Activated T-helper 17 cell treated with anti-CD3 and anti-CD28 coated beads, Interleukin-2, amount 50 U/mL, for 72 hours (primary cell): ENCODE measurements at regions not wholly inside any gene's neighbourhood (a gene's known extent, or its start where the extent isn't known, plus 50 kb on each side); places are given as distances from the start of the nearest gene placed in this dataset.

Experiments used
- ATAC-seq: fragments of 150-1000 bp; cut with Tn5 transposase; replicated peaks from 2 replicates; pipeline ENCODE4 v1.10.0; 2021; ENCODE audit warnings: mild to moderate bottlenecking, moderate library complexity
- H3K27ac Mint-ChIP-seq: one replicate; pipeline ENCODE4 v1.8.0; 2022; ENCODE audit warnings: mixed read lengths
- H3K27me3 Mint-ChIP-seq: one replicate; pipeline ENCODE4 v1.8.0; 2022; ENCODE audit warnings: mixed read lengths
- H3K36me3 Mint-ChIP-seq: one replicate; pipeline ENCODE4 v1.8.0; 2022; ENCODE audit warnings: low read depth, mild to moderate bottlenecking, mixed read lengths
- H3K4me1 Mint-ChIP-seq: one replicate; pipeline ENCODE4 v1.8.0; 2022; ENCODE audit warnings: mixed read lengths
- H3K4me3 Mint-ChIP-seq: one replicate; pipeline ENCODE4 v1.8.0; 2022; ENCODE audit warnings: mild to moderate bottlenecking, mixed read lengths
- H3K9me3 Mint-ChIP-seq: one replicate; pipeline ENCODE4 v1.8.0; 2022; ENCODE audit warnings: mixed read lengths

DNA sequence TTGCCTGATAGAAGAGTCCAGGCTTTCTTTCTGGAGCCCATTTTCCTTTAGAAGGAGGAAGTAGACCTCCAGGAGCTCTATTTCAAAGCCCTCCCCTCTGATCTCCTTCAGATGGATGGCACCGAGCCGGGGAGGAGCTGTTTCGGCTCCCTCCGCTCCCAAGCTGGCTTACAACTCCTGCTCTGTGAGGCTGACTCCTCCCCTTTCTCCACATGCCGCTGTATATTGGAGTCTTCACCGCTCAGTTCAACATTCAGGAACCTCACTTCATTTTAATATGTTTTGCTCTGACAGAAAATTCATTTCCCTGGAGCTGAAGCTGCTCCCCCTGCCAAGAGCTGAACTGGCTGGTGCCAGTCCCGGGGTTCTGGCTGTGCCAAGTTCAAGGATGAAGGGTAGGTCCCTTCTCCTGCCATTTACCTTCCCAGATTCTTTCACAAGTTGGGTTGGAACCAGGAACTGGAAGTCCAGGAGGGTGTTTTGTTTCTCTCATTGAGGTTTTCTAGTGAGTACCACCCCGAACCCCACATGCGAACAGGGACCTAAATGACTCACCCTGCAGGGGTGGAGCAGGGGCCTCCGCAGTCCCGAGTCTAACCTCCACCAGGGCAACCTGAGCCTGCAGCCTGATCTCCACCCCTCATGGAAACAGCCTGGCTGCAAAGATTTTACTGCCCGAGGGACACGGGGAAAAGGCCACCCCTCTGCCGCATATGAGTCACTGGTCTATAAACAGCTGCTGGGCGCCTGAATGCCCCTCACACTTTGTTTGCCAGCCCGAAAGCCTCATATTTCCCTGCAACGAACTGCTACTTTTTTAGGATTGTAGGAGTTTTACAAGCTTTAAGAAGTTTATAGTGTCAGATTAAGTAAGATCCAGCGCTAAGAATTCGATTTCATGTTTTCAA is 68.6 kb upstream of the FOXA2 start:
- no peak overlapping the region for H3K4me3 Mint-ChIP-seq
- ATAC-seq: no peak
- no peaks in the 10 kb centered on the region for H3K9me3 Mint-ChIP-seq

DNA sequence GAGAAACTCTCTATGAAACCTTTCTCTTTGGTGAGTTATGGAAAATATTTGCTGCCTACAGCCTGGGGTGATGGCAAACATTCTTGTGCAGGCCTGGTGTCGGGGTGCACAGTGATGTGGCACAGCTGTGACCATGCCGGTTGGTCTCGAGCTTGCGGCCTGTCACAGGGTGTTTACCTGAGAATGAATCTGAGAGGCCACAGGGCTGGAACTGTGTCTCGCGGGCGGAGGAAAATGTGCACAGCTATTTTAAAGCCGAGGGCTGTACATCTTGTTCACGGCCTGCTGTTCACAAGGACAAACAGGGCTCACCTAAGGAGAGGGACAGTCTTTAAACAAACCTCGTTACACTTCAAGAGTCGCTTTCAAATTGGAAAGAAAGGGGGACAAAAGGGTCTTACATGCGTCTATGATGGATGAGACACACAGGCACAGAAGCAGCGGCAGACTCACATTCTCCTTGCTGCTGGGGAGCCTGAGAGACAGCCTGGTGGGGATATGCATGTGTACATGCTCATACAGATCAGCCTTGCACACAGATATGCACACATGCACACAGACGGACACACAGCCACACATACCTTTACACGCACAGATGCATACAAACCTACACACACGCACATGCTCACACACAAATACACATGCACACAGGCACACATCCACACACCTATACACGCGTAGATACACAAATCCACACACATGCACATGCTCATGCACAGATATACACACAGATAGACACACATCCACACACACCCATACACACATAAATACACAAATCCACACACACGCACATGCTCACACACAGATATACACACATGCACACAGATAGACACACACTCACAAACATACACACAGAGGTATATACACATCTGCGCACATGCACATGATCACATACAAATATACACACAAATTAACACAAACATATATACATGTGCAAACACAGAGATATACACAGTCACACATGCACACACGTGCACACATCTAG is 69.6 kb upstream of the FOXA2 start:
- Mint-ChIP-seq H3K9me3 (no peaks in the 10 kb centered on the region), H3K27me3 (no peaks in the 10 kb centered on the region), H3K27ac (no peak overlapping the region), H3K36me3 (no peaks in the 10 kb centered on the region), H3K4me1 (no peaks in the 10 kb centered on the region), H3K4me3 (no peak overlapping the region)
- ATAC-seq: no peak

More for the DNA sequence above, 68.6 kb upstream of the FOXA2 start:
- no peak overlapping the region for H3K27ac Mint-ChIP-seq
- H3K4me1 Mint-ChIP-seq: no peaks in the 10 kb centered on the region
- no peaks in the 10 kb centered on the region for H3K27me3 Mint-ChIP-seq
- no peaks in the 10 kb centered on the region for H3K36me3 Mint-ChIP-seq

DNA sequence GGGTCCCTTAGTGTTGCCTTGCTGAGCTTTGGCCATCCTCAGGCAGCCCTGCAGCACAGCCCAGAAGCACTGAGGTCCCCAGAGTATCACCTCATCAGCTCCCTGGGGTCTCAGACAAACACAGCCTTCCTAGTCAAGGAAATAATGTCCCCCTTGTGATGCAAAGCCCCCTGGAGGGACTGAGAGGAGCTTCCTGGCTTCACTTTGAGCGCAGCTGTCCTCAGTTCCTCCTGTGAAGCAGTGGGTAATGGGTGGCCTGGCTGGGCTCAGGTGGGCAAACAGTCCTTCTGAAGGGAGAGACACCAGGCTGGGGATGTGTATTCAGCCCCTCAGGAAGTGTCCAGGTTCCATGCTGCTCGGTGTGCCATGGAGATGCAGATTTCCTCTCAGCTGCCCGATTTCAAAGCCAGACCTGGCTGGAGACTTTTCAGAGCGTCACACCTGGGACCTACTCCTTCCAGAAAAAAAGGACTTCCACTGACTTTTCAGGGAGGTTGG is 79.2 kb upstream of the FOXA2 start:
- H3K9me3 Mint-ChIP-seq: peaks cover 8% of the 10 kb centered on the region
- H3K27ac Mint-ChIP-seq: no peak overlapping the region
- ATAC-seq: no peak
- no peak overlapping the region for H3K4me3 Mint-ChIP-seq
- peaks cover 13% of the 10 kb centered on the region for H3K27me3 Mint-ChIP-seq
- no peaks in the 10 kb centered on the region for H3K4me1 Mint-ChIP-seq
- no peaks in the 10 kb centered on the region for H3K36me3 Mint-ChIP-seq

DNA sequence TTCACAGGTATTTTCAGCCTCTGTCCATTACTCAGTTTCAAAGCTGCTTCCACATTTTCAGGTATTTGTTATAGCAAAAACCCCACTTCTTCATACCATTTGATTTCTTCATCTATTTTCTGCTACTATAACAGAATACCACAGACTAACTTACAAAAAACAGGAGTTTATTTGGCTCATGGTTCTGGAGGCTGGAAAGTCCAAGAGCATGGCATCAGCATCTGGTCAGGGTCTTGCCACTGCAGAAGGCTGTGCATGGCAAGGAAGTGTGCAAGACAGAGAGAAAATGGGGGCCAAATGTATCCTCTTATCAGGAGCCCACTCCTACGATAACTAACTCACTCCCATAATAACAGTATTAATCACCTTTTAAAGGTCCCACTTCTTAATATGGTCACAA is 82.8 kb upstream of the FOXA2 start:
- no peaks in the 10 kb centered on the region for H3K4me1 Mint-ChIP-seq
- no peak for ATAC-seq
- H3K9me3 Mint-ChIP-seq: peaks cover 12% of the 10 kb centered on the region

DNA sequence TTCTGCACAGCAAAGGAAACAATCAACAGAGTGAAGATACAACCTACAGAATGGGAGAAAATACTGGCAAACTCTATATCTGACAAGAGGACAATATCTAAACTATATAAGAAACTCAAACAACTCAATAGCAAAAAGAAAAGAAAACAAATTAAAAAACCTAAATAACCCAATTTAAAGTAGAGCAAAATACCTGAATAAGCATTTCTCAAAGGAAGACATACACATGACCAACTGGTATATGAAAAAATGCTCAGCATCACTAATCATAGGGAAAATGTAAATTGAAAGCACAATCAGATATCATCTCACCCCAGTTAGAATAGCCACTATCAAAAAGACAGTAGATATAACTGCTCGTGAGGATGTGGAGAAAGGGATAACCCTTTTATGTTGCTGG is 87.8 kb upstream of the FOXA2 start:
- Mint-ChIP-seq H3K36me3 (no peaks in the 10 kb centered on the region), H3K9me3 (peaks cover 10% of the 10 kb centered on the region), H3K27me3 (peaks cover 14% of the 10 kb centered on the region), H3K27ac (no peak overlapping the region), H3K4me3 (no peak overlapping the region), H3K4me1 (no peaks in the 10 kb centered on the region)
- no peak for ATAC-seq

More for the DNA sequence above, 82.8 kb upstream of the FOXA2 start:
- H3K27me3 Mint-ChIP-seq: peaks cover 19% of the 10 kb centered on the region
- no peaks in the 10 kb centered on the region for H3K36me3 Mint-ChIP-seq
- no peak overlapping the region for H3K4me3 Mint-ChIP-seq
- H3K27ac Mint-ChIP-seq: no peak overlapping the region

DNA sequence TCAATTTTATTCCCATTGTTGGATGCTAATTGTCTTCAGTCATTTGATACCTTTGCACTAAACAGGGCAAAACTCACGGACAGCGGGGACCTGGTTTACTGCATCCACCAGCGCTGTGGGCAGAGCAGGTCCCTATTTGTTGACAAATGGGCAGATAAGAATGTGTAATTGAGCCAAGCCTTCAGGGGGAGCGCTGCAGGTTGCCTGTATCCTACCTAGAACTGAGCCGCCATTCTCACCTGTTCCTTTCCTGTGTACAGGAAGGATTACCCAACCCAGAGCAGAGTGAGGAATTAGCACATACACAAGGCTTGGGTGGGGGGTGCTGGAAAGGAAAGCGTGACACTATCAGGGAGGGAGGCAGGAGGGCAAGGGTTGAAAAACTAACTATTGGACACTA is 89.1 kb upstream of the FOXA2 start:
- ATAC-seq: no peak
- Mint-ChIP-seq H3K4me1 (no peaks in the 10 kb centered on the region), H3K27me3 (peaks cover 7% of the 10 kb centered on the region), H3K27ac (no peak overlapping the region), H3K36me3 (no peaks in the 10 kb centered on the region), H3K9me3 (peaks cover 4% of the 10 kb centered on the region), H3K4me3 (no peak overlapping the region)

DNA sequence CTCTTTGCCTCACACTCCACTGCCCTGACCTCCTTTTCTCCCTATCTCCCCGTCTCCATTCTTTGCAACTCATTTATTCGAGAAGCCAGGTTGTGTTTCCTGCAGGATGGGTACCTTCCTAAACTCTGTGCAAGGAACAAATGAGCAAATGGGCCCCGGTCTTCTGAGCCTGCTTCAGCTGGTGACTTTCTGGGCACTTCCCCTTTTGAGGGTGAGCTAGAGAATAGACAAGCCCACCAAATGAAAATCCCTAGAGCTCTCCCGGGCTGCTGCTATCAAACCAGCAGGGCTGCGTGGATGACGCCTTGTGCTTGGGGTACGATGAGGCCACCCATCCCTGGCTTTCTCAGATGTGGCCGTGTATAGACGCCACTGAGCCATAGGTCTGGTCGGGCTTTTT is 91.0 kb upstream of the FOXA2 start:
- peaks cover 4% of the 10 kb centered on the region for H3K27me3 Mint-ChIP-seq
- no peaks in the 10 kb centered on the region for H3K9me3 Mint-ChIP-seq
- H3K36me3 Mint-ChIP-seq: no peaks in the 10 kb centered on the region
- no peaks in the 10 kb centered on the region for H3K4me1 Mint-ChIP-seq
- ATAC-seq: no peak
- no peak overlapping the region for H3K4me3 Mint-ChIP-seq
- no peak overlapping the region for H3K27ac Mint-ChIP-seq

DNA sequence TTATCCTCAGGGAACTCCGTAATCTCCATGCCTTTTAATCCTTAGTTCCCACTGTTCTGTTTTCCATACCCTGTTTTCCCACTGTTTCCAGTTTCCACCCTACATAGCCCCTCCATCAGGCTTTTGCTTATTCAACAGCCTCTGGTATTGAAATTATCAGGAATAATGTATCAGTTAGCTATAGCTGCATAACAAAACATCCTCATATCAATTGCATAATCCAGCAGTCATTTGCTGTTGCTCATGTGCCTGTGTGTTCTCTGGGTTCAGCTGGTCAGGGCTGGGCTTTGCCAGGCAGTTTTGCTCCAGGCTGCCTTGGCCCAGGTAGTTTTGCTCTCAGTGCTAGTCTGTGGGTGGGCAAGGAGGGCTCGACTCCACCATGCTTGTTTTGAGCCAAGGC is 94.3 kb upstream of the FOXA2 start:
- Mint-ChIP-seq H3K9me3 (no peaks in the 10 kb centered on the region), H3K4me3 (no peak overlapping the region), H3K27me3 (no peaks in the 10 kb centered on the region), H3K4me1 (no peaks in the 10 kb centered on the region), H3K27ac (no peak overlapping the region), H3K36me3 (no peaks in the 10 kb centered on the region)
- no peak for ATAC-seq

DNA sequence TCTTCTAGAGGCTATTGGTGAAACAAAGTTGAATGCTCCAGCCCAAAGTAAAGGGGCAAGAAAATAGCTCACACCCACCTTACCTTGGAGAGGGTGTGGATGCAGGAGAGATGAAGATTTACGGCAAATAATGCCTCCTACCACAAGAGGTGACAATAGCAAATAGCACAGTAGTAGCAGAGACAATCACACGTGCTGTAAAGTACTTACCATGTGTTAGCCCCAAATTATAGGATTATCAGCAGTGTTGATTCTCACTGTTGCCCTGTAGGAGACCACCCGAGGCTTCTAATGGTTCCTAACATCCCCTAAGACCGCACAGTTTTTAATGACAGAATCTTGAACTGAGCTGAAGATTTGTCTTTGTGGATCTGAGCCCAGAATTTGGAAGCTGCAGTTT is 94.8 kb upstream of the FOXA2 start:
- no peaks in the 10 kb centered on the region for H3K9me3 Mint-ChIP-seq
- no peaks in the 10 kb centered on the region for H3K36me3 Mint-ChIP-seq
- H3K27ac Mint-ChIP-seq: no peak overlapping the region
- no peak overlapping the region for H3K4me3 Mint-ChIP-seq
- ATAC-seq: no peak
- H3K27me3 Mint-ChIP-seq: no peaks in the 10 kb centered on the region
- no peaks in the 10 kb centered on the region for H3K4me1 Mint-ChIP-seq

DNA sequence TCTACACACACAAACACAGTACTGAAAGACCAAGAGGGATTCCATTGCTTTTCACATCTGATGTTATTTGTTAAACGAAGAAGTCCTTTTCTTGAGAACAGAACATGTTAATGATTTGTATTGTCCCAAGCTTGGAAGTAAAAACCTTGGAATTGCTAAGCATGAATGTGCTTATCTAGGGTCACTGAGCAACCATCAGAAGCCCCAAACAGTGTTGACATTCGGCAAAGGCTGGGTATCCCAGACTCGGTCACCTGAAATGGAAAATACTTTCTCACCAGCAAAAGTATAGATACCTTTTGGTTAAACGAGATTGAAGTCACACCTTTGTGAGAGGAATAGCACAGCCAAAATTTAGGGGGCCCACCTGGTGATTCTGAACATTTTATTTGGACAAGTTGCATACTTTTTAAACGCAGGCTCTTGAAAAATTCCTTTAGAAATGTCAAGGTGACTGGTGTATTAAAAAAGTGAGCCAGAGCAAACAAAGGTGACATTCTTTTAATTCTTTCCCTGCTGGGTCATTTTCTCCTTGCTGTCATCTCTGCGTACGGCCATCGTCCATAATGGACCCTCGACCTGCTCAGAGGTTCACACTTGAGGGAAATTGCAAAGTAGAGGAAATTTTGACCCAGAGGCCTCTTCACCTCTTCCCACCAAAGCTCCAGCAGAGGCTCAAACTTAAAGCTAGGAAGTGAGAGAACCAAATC is 95.8 kb upstream of the FOXA2 start:
- no peak overlapping the region for H3K27ac Mint-ChIP-seq
- no peak overlapping the region for H3K4me3 Mint-ChIP-seq
- ATAC-seq: no peak
- H3K4me1 Mint-ChIP-seq: peaks cover 5% of the 10 kb centered on the region
- H3K9me3 Mint-ChIP-seq: no peaks in the 10 kb centered on the region
- peaks cover 3% of the 10 kb centered on the region for H3K27me3 Mint-ChIP-seq
- H3K36me3 Mint-ChIP-seq: no peaks in the 10 kb centered on the region

DNA sequence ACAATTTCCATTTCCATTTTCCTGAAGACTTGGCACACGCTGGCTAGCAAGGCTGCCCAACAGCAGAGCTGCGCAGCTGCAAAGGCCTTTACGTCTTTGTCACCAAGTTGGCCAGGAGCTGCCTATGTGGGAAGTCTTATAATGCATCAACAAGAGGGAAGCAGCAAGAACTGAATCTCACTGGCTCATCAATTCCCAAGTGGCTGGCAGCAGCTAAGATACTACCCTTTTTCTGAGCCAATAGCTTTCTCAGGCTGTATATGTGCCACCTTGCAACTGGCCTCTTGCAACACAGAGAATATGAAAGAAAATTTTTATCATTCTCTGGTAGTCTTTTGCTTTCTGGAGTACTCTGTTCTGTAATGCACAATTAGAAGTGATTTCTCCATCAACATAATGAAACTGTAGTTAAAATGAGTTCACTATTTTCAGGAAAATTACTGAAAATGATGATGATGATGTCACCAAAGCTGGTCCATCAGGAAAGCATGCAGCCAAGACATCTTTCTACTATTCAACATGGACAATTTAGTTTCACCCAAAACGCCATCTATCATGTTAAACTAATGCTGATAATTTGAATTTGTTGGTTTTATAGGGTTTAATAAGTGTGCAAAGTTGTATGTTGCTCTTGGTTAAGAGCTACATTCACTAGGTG is 97.3 kb upstream of the FOXA2 start:
- H3K27ac Mint-ChIP-seq: no peak overlapping the region
- H3K36me3 Mint-ChIP-seq: no peaks in the 10 kb centered on the region
- H3K9me3 Mint-ChIP-seq: no peaks in the 10 kb centered on the region
- no peak for ATAC-seq
- H3K27me3 Mint-ChIP-seq: peaks cover 3% of the 10 kb centered on the region
- H3K4me3 Mint-ChIP-seq: no peak overlapping the region
- peaks cover 5% of the 10 kb centered on the region for H3K4me1 Mint-ChIP-seq

DNA sequence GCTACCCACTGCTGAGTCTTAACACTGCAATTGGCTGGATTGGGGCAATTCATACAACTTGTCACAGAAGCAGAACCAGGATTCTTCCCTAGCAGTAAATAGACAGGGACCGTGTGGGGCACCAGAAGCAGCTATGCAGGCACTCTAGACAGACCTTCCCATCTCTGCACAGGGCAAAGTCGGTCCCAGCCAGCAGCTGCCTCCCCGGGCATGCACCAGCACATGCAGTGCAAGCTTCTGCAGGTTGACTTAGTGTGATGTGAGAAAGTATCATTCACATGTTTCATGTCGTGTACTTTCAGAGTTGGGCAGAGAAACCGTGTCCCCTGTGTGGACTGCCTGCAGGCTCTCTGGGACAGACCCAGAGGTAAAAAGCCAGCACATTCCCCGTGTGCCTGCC is 98.0 kb upstream of the FOXA2 start:
- no peaks in the 10 kb centered on the region for H3K36me3 Mint-ChIP-seq
- H3K4me3 Mint-ChIP-seq: no peak overlapping the region
- no peak for ATAC-seq
- H3K9me3 Mint-ChIP-seq: no peaks in the 10 kb centered on the region
- no peak overlapping the region for H3K27ac Mint-ChIP-seq
- H3K27me3 Mint-ChIP-seq: peaks cover 3% of the 10 kb centered on the region
- H3K4me1 Mint-ChIP-seq: peaks cover 5% of the 10 kb centered on the region

DNA sequence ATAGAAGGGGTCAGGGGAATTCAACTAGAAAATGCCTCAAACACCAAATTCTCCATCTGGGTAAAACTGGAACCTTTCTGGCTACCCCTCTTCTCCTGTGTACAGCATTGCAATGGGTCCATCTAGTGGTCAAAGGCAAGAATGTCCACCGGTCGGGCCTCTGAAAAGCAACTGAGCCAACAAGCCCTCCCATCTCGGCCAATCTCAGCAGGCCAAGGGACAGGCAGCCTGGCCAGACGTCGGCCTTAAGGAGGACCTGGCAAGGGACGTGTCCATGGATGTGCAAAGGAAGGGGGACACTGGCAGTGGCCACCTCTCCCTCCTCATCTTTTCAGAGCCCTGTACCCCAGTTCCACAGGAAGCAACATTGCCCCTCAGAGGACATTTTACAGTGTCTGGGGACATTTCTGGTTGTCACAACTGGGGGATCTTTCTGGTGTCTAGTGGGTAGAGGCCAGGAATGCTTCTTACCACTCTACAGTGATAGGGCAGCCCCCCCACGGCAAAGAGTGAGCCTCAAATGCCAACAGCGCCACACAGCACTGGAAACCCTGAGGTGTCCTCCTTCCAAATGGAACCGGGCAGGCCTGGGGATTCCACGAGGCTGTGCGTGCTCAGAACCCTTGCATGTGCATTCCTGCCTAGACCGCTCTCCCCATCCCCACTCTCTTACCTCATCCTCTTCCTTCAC is 99.8 kb upstream of the FOXA2 start:
- Mint-ChIP-seq H3K9me3 (no peaks in the 10 kb centered on the region), H3K27me3 (peaks cover 3% of the 10 kb centered on the region), H3K36me3 (no peaks in the 10 kb centered on the region), H3K27ac (no peak overlapping the region), H3K4me3 (no peak overlapping the region), H3K4me1 (peaks cover 5% of the 10 kb centered on the region)
- ATAC-seq: no peak
